T-helper 1 cell treated with Interleukin-12 subunit alpha and Interleukin-12 subunit beta and Interleukin-4 antibody, amounts not matched to agents 30 μg/mL and 1 μg/mL, for 36 hours (primary cell): ENCODE measurements at regions not wholly inside any gene's neighbourhood (a gene's known extent, or its start where the extent isn't known, plus 50 kb on each side); places are given as distances from the start of the nearest gene placed in this dataset.

Source experiments
- H3K27ac Mint-ChIP-seq: one replicate; pipeline ENCODE4 v1.8.0; 2021; ENCODE audit warnings: mild to moderate bottlenecking, mixed read lengths
- H3K27me3 Mint-ChIP-seq: one replicate; pipeline ENCODE4 v1.8.0; 2021; ENCODE audit warnings: low read depth, mixed read lengths
- H3K36me3 Mint-ChIP-seq: one replicate; pipeline ENCODE4 v1.8.0; 2021; ENCODE audit warnings: low read depth, mixed read lengths
- H3K4me1 Mint-ChIP-seq: one replicate; pipeline ENCODE4 v1.8.0; 2021; ENCODE audit warnings: low read depth, mixed read lengths
- H3K4me3 Mint-ChIP-seq: one replicate; pipeline ENCODE4 v1.8.0; 2021; ENCODE audit warnings: mild to moderate bottlenecking, moderate library complexity, mixed read lengths
- H3K9me3 Mint-ChIP-seq: one replicate; pipeline ENCODE4 v1.8.0; 2021; ENCODE audit warnings: mixed read lengths

DNA sequence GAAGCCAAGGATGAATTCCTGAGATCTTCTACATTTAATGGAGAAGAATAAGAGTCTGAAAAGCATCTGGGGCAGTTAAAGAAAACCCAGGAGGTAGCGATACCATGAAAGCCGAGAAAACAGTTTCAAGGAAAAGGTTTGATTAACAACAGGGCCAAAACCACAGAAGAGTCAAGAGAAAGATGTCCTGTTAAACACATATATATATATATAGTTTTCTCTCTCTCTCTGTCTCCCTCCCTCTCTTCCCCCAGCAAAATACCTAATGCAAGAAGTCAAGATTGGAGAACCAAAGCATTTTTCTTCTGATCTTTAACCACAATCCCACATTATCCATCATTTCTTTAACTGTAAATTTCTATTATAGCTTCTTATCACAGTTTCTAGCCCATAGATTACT lies 261.4 kb downstream of the SNX13 start:
- Mint-ChIP-seq H3K36me3 (no peaks in the 10 kb centered on the region), H3K4me1 (no peaks in the 10 kb centered on the region), H3K27ac (no peak overlapping the region), H3K9me3 (no peaks in the 10 kb centered on the region), H3K4me3 (no peak overlapping the region), H3K27me3 (peaks cover 4% of the 10 kb centered on the region)

DNA sequence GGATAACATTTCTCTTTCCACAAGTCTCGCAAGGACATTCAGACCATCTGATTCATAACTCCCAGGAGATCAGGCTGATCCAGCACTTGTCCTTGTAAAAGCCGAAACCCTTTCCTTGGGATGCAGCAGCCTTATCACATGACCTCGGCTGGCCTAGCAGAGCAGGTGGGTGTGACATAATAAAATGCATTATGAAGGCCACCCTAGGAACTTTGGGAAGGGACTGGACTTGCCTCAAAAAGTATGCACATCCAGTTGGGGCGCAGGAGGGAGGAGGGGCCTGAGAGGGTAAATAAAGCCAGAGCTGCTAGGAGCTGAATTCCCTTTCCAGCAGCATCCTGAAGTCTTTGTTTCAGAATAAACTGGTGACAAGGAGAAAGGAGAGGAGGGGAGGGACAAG lies 260.8 kb downstream of the SNX13 start:
- Mint-ChIP-seq H3K27me3 (no peaks in the 10 kb centered on the region), H3K27ac (no peak overlapping the region), H3K4me3 (no peak overlapping the region), H3K36me3 (no peaks in the 10 kb centered on the region), H3K9me3 (no peaks in the 10 kb centered on the region), H3K4me1 (no peaks in the 10 kb centered on the region)

DNA sequence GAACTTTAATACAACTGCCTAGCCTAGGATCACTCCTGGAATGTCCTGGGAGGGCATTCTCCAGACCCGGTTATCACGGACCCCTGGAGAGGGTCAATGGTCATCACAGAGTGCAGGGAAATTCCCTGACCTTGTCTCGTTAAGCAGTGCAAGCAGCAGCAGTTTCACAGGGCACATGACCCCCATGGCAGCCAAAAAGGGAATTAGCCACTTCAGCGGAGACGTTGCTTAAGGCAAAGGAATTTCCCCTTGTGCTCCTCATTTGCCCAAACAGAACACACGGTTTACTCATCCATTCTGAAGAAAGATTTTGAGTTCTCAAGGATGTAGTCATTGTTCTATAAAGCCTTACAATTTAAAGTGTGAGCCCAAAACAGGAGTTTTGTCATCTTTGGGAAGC lies 260.3 kb downstream of the SNX13 start:
- no peak overlapping the region for H3K27ac Mint-ChIP-seq
- no peaks in the 10 kb centered on the region for H3K27me3 Mint-ChIP-seq
- no peaks in the 10 kb centered on the region for H3K4me1 Mint-ChIP-seq
- H3K4me3 Mint-ChIP-seq, result no peak overlapping the region
- H3K9me3 Mint-ChIP-seq, result no peaks in the 10 kb centered on the region
- no peaks in the 10 kb centered on the region for H3K36me3 Mint-ChIP-seq

DNA sequence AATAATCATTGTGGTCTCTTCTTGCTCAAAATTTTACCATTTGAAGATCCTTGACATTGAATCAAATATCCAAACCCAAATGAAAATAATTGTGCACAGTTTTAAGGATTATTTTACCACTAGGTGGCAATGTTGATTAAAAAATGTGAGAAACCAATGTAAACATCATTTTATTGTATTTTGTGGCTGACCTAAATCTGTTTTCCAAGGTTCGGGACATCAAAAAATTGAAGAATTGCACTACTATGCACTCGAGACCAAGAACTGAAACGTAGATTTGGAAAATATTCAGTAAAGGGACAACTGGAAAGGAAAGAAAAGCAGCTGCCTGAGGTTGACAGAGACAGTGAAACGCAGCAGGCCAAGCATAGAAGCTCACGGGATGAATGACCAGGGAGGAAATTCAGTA lies 259.3 kb downstream of the SNX13 start:
- Mint-ChIP-seq H3K36me3 (no peaks in the 10 kb centered on the region), H3K4me1 (no peaks in the 10 kb centered on the region), H3K27me3 (no peaks in the 10 kb centered on the region), H3K4me3 (no peak overlapping the region), H3K9me3 (no peaks in the 10 kb centered on the region), H3K27ac (no peak overlapping the region)

DNA sequence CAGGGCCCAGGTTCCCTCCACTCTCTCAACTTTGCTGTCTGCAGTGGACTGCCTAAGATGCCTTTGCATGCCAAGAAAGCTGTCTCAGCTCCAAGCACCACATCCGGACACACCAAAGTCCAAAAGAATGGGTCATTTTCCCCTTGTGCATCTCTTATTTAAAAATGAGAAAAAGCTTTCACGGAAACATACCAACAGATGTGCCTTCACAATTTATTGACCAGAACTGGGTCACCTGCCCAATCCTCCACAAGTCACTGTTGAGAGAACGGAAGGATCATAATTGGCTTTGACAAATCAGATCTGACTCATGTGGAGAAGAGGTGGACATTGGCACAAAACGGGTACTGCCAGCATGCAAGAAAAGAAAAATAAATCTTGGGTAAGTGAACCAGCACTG lies 258.3 kb downstream of the SNX13 start:
- no peaks in the 10 kb centered on the region for H3K36me3 Mint-ChIP-seq

DNA sequence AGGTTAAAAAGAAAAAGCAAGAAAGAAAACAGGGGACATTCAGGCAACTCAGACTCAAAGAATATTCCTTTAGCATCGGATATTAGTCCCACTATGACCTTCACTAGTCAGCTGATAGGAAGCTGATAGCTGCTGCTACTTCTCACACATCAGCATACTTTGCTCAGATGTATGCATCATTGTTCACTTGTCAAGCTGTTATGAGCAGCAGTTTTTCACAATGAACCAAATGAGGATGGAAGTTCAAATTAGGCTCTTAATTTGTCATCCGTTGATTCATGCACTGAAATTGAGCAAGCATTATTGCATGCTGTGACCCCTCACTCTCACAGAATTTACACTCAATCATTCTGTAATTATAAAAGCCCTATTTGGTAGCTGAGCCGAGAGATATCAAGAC lies 257.7 kb downstream of the SNX13 start:
- Mint-ChIP-seq H3K9me3 (no peaks in the 10 kb centered on the region), H3K36me3 (no peaks in the 10 kb centered on the region), H3K27ac (no peak overlapping the region), H3K27me3 (no peaks in the 10 kb centered on the region), H3K4me3 (no peak overlapping the region), H3K4me1 (no peaks in the 10 kb centered on the region)

More for the DNA sequence above, 258.3 kb downstream of the SNX13 start:
- no peaks in the 10 kb centered on the region for H3K27me3 Mint-ChIP-seq
- H3K9me3 Mint-ChIP-seq, result no peaks in the 10 kb centered on the region
- H3K27ac Mint-ChIP-seq, result no peak overlapping the region
- H3K4me1 Mint-ChIP-seq, result no peaks in the 10 kb centered on the region
- no peak overlapping the region for H3K4me3 Mint-ChIP-seq

DNA sequence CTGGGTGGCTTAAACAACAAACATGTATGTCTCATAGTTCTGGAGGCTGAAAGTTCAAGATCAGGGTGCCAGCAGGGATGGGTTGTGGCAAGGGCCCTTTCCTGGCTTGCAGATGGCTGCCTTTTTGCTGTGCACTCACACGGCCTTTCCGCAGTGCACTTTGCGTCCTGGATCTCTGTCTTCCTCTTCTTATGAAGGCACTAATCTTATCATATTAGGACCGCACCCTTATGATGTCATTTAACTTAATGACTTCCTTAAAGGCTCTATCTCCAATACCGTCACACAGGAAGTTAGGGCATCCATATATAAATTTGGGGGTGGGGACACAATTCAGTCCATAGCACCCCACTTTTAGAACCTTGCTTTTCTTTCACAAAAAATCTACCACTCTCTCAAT lies 255.2 kb downstream of the SNX13 start:
- H3K9me3 Mint-ChIP-seq, result no peaks in the 10 kb centered on the region
- H3K4me1 Mint-ChIP-seq, result no peaks in the 10 kb centered on the region
- no peaks in the 10 kb centered on the region for H3K36me3 Mint-ChIP-seq
- H3K27me3 Mint-ChIP-seq, result no peaks in the 10 kb centered on the region
- H3K27ac Mint-ChIP-seq, result no peak overlapping the region
- H3K4me3 Mint-ChIP-seq, result no peak overlapping the region

DNA sequence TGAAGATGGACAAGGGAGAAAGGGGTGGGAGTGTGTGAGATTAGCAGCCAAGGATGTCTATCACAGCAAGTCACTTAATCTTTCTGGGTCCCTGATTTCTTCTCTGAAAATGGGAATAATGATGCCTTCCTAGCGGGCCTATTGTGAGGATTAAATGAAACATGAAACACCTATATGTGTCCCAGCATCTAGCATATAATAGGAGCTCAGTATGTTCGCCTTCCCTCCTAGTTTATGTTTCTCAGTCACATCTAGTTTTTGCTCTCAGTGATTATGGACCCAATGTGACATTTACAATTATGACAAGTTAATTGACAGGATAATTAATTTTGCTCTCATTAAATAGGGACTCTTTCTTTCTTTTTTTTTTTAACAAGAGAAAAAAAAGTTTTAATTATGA lies 252.9 kb downstream of the SNX13 start:
- Mint-ChIP-seq H3K27me3 (no peaks in the 10 kb centered on the region), H3K4me1 (no peaks in the 10 kb centered on the region), H3K27ac (no peak overlapping the region), H3K36me3 (no peaks in the 10 kb centered on the region), H3K9me3 (no peaks in the 10 kb centered on the region), H3K4me3 (no peak overlapping the region)

DNA sequence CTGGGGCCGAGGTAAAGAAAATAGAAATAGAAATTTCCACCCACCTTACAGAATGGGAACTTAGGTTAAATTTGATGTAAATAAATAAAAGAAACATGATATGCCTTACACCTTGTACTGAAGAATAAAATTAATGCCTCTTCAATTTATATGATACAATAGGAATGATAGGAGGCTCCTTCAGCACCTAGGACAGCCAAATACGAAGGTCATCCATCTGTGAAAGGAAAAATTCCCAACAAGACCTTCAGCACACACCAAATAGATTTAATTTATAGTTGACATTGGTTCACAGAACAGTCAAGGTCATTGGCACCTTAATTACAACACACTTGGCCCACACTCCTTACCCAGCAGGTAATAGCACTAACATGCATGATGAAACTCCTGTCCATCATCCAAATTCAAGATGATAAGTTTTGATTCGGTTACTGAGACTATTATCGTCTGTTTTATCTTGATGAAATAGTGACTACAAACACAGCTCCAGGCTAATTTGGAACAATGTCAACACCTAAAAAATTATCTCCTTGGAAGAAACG lies 250.9 kb downstream of the SNX13 start:
- no peaks in the 10 kb centered on the region for H3K36me3 Mint-ChIP-seq
- H3K4me1 Mint-ChIP-seq, result no peaks in the 10 kb centered on the region
- H3K27ac Mint-ChIP-seq, result no peak overlapping the region
- H3K9me3 Mint-ChIP-seq, result no peaks in the 10 kb centered on the region
- H3K27me3 Mint-ChIP-seq, result no peaks in the 10 kb centered on the region
- H3K4me3 Mint-ChIP-seq, result no peak overlapping the region

DNA sequence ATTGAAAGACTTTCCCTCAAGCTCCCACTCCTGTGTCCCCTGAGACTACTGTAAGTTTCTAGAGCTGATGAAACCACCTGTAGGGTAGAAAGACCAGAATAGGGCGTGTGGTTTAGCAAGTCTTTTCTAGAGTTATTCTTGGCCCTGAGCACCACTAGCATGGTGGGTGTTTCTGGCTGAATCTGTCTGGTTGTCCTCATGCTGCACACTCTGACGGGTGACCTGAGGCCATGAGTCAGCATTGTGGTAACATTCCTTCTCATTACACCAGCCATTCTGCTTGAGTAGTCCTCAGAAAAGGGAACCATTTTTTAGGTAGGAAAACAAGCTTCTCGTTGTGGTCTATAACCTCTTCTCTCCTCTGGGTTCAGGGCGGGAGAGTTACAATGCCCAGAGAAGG lies 250.3 kb downstream of the SNX13 start:
- Mint-ChIP-seq H3K4me3 (no peak overlapping the region), H3K36me3 (no peaks in the 10 kb centered on the region), H3K4me1 (no peaks in the 10 kb centered on the region), H3K27ac (no peak overlapping the region), H3K9me3 (no peaks in the 10 kb centered on the region), H3K27me3 (no peaks in the 10 kb centered on the region)

DNA sequence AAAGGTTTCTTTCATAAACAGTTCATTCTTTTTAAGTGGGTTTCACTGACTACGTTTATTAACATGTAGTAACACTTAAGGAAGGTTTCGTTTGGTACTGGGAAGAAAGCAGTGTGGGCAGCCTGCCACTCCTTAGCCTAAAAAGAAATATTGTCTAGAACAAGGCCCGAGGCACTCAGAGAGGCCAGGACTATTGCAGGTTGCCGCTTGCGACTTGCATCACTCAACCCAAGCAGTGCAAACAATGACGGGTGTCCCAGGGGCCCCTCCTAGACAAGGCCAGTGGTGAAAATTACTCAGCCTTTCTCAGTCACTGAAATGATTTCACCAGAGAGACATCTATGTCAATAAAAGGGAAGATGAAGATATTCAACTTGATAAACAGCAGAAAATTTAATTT lies 243.9 kb downstream of the SNX13 start:
- peaks cover 8% of the 10 kb centered on the region for H3K36me3 Mint-ChIP-seq

DNA sequence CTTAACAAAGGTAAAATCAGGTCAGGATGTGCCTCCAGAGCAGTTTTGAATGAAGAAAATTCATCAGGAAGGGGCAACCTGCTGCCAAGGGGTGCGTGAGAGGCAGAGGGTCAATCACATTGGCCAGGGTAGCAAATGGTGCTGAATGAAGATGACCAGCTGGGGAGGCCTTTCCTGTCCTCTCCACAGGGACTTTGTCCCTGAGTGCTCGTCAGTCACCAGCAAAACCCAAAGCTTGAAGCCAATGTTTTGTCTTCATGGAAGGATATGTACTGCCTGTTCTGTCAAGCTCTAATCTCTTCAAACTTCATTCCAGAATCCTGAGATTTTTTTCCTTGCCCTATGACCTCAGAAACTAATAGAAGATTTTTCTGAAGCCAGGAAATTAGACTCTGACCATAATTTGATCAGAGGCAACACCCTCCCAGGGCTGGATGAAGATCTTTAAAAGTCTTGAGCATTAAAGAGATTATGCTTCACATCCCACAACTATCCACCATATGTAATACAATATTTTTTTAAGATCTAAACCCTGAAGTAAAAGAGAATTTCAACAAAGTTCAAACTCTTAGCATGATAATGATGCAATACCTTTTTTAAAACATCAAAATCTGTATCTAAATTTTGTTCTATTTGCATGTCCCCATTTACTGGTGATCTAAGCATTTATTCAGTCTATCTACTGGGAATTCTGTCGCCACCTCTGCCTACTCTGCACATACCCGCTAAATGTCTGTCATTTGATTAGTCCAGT lies 243.0 kb downstream of the SNX13 start:
- Mint-ChIP-seq H3K4me1 (no peaks in the 10 kb centered on the region), H3K9me3 (peaks cover 35% of the 10 kb centered on the region)

More for the DNA sequence above, 243.9 kb downstream of the SNX13 start:
- H3K27ac Mint-ChIP-seq, result no peak overlapping the region
- no peak overlapping the region for H3K4me3 Mint-ChIP-seq
- peaks cover 35% of the 10 kb centered on the region for H3K9me3 Mint-ChIP-seq
- H3K4me1 Mint-ChIP-seq, result no peaks in the 10 kb centered on the region
- H3K27me3 Mint-ChIP-seq, result no peaks in the 10 kb centered on the region

DNA sequence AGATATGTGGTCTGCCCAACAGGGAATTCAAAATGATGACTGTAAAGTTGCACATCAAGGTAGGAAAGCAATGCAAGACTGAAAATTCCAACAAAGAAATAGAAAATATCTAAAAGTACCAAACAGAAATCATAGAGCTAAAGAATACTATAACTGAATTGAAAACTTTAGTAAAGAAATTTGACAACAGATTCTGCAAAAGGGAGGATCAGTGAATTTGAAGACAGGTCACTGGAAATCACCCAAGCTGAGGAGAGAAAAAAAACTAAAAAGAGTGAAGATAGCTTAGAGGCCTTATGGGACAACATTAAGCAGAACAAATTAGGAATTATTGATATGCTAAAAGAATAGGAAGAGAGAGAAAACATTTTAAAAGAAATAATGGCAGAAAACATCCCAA lies 240.6 kb downstream of the SNX13 start:
- Mint-ChIP-seq H3K27ac (no peak overlapping the region), H3K36me3 (peaks cover 8% of the 10 kb centered on the region), H3K4me1 (no peaks in the 10 kb centered on the region)

More for the DNA sequence above, 243.0 kb downstream of the SNX13 start:
- Mint-ChIP-seq H3K4me3 (no peak overlapping the region), H3K27ac (no peak overlapping the region), H3K36me3 (peaks cover 8% of the 10 kb centered on the region), H3K27me3 (no peaks in the 10 kb centered on the region)

DNA sequence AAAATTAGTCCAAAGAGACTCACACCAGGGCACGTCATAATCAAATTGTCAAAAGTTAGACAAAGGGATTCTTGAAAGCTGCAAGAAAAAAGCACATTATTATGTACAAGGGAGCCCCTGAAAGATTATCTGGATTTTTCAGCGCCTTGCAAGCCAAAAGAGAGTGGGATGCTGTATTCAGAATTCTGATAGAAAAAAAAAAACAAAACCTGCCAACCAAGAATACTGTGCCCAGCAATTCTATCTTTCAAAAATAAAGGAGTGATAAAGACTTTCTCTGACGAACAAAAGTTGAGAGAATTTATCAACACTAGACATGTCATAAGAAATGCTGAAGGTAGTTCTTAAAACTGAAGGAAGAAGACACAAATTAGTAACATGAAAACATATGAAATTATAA lies 240.2 kb downstream of the SNX13 start:
- H3K27me3 Mint-ChIP-seq, result no peaks in the 10 kb centered on the region
- no peak overlapping the region for H3K4me3 Mint-ChIP-seq
- no peaks in the 10 kb centered on the region for H3K4me1 Mint-ChIP-seq
- peaks cover 35% of the 10 kb centered on the region for H3K9me3 Mint-ChIP-seq
- H3K36me3 Mint-ChIP-seq, result peaks cover 8% of the 10 kb centered on the region
- H3K27ac Mint-ChIP-seq, result no peak overlapping the region

More for the DNA sequence above, 240.6 kb downstream of the SNX13 start:
- Mint-ChIP-seq H3K27me3 (no peaks in the 10 kb centered on the region), H3K9me3 (peaks cover 35% of the 10 kb centered on the region), H3K4me3 (no peak overlapping the region)

DNA sequence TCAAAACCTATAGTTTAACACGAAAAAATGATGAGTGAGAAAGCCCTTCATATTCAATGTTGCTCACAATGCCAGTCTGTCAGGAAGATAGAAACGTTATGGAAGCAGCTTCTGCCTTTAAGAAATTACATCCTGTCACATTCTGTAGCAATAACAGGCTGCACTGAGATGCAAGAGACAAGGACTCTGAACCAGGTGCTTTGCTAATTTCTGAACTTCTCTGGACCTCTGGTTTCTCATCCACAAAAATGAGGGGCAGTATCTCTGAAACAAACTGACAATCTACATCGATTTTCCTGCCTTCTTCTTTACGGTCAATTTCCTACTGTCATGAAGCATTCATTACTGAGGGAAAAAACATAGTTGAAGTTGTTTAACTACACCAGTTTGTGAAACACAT lies 234.0 kb downstream of the SNX13 start:
- Mint-ChIP-seq H3K9me3 (peaks cover 2% of the 10 kb centered on the region), H3K4me3 (no peak overlapping the region), H3K36me3 (no peaks in the 10 kb centered on the region)

More for the DNA sequence above, 234.0 kb downstream of the SNX13 start:
- Mint-ChIP-seq H3K27ac (no peak overlapping the region), H3K27me3 (peaks cover 6% of the 10 kb centered on the region), H3K4me1 (no peaks in the 10 kb centered on the region)
